Ascending aorta (tissue), 2 donors: ENCODE measurements at regions not wholly inside any gene's neighbourhood (a gene's known extent, or its start where the extent isn't known, plus 50 kb on each side); places are given as distances from the start of the nearest gene placed in this dataset.

Experiments used
- DNase-seq, 2 donors: peaks; one replicate each; pipeline ENCODE4 v3.0.0-alpha.2; 2019; ENCODE audit warnings: low spot score in 2 of 2
- H3K27ac ChIP-seq, 2 donors: fragments of 200-600 bp; sonication (generic); one replicate each; pipeline ENCODE4 v1.5.1; 2016 to 2017; ENCODE audit warnings: mild to moderate bottlenecking in 1 of 2
- H3K27me3 ChIP-seq: fragments of 200-600 bp; sonication (generic); one replicate; pipeline ENCODE4 v1.5.1; 2017
- H3K36me3 ChIP-seq, 2 donors: fragments of 200-600 bp; sonication (generic); one replicate each; pipeline ENCODE4 v1.5.1; 2016
- H3K4me1 ChIP-seq, 2 donors: fragments of 200-600 bp; sonication (generic); one replicate each; pipeline ENCODE4 v1.5.1; 2016 to 2017; ENCODE audit warnings: mild to moderate bottlenecking in 1 of 2
- H3K4me3 ChIP-seq, 2 donors: fragments of 200-600 bp; sonication (generic); one replicate each; pipeline ENCODE4 v1.5.1; 2016 to 2017; ENCODE audit warnings: mild to moderate bottlenecking in 1 of 2
- H3K9me3 ChIP-seq, 2 donors: fragments of 200-600 bp; sonication (generic); one replicate each; pipeline ENCODE4 v1.5.1; 2016
- CTCF ChIP-seq, 3 experiments: fragments of 200-600 bp in 2 of 3; fragments of 450-650 bp in 1 of 3; sonication (generic) in 2 of 3; IDR thresholded peaks; one replicate each; pipeline ENCODE4 v1.5.1; 2016 to 2019; ENCODE audit warnings: antibody characterized with exemption in 3 of 3, mild to moderate bottlenecking in 1 of 3, moderate library complexity in 1 of 3
- intact Hi-C: fragments of 100-400 bp; cut with DNase I; formaldehyde crosslinking; loops from one replicate; pipeline ENCODE4 v1.15.1; 2023

DNA sequence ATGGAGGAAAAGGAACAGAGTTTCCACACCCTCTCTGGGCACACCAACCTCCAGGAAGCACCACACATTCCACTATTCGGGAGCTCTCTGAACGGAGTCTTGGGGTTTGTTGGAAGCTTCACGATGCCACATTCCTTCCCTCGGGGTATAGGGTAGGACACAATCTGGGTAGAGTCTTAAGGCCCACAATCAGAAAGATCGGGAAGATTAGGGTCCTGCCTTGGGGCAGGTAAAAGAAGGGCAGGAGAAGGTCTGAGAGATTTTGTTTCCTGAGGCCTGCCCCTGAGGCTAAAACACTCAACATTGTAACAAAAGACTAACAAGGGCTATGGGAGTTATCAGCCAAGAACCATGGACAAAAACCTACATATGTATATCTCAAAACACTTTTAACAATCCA, 89.2 kb upstream of the RAP2B start:
- Histone ChIP-seq H3K4me3 (no peak overlapping the region), H3K4me1 (no peaks in the 10 kb centered on the region), H3K9me3 (no peaks in the 10 kb centered on the region), H3K27me3 (no peaks in the 10 kb centered on the region), H3K27ac (no peak overlapping the region), H3K36me3 (no peaks in the 10 kb centered on the region)
- intact Hi-C loops, result loop anchor here (5.0 kb wide), 1 partner anchor 49 kb away; no protein-coding TSS in a partner anchor
- no peak for TF ChIP-seq CTCF (IDR thresholded peaks at IDR 0.05)
- DNase-seq, result no peak

GRCh38 chr3:153073636-153074035, 88.4 kb upstream of the RAP2B start:
- Histone ChIP-seq H3K36me3 (no peaks in the 10 kb centered on the region), H3K27ac (no peak overlapping the region), H3K4me3 (no peak overlapping the region), H3K9me3 (no peaks in the 10 kb centered on the region), H3K27me3 (no peaks in the 10 kb centered on the region), H3K4me1 (no peaks in the 10 kb centered on the region)
- TF ChIP-seq CTCF (IDR thresholded peaks at IDR 0.05), result no peak
- DNase-seq, result no peak
- intact Hi-C loops, result loop anchor here (5.0 kb wide), 1 partner anchor 49 kb away; no protein-coding TSS in a partner anchor

DNA sequence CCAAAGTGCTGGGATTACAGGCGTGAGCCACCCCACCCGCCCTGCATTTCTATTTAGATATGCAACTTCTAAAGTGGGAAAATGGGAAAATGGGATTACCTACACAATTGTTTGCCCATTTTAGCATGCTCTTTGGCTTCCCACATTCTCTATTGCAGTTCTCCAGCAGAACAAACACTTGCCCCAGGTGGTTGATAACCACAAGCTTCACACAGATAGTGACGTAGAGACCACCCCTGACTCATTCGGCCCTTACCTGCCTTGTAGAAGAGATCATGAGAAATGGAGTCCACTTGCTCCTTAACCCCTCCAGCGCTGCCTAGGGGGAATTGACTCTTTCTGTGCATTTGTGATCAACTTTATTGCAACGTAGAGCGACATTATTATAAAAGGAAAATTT, 83.2 kb upstream of the RAP2B start:
- no peaks in the 10 kb centered on the region for H3K36me3 ChIP-seq
- no peaks in the 10 kb centered on the region for H3K4me1 ChIP-seq
- no peak overlapping the region for H3K4me3 ChIP-seq
- TF ChIP-seq CTCF (IDR thresholded peaks at IDR 0.05), result no peak
- H3K9me3 ChIP-seq, result no peaks in the 10 kb centered on the region
- H3K27ac ChIP-seq, result no peak overlapping the region
- no peaks in the 10 kb centered on the region for H3K27me3 ChIP-seq
- no peak for DNase-seq
- intact Hi-C loops, result no loop called here

GRCh38 chr3:153079386-153079785, 82.6 kb upstream of the RAP2B start:
- intact Hi-C loops, result no loop called here
- no peak for DNase-seq
- Histone ChIP-seq H3K27me3 (no peaks in the 10 kb centered on the region), H3K4me3 (no peak overlapping the region), H3K4me1 (no peaks in the 10 kb centered on the region), H3K9me3 (no peaks in the 10 kb centered on the region), H3K27ac (no peak overlapping the region), H3K36me3 (no peaks in the 10 kb centered on the region)
- TF ChIP-seq CTCF (IDR thresholded peaks at IDR 0.05), result no peak

GRCh38 chr3:153080778-153081240, 81.2 kb upstream of the RAP2B start:
- Histone ChIP-seq H3K27ac (no peak overlapping the region), H3K4me3 (no peak overlapping the region), H3K9me3 (no peaks in the 10 kb centered on the region), H3K36me3 (no peaks in the 10 kb centered on the region), H3K4me1 (no peaks in the 10 kb centered on the region), H3K27me3 (no peaks in the 10 kb centered on the region)
- TF ChIP-seq CTCF (IDR thresholded peaks at IDR 0.05), result no peak
- intact Hi-C loops, result no loop called here
- DNase-seq, result no peak

DNA sequence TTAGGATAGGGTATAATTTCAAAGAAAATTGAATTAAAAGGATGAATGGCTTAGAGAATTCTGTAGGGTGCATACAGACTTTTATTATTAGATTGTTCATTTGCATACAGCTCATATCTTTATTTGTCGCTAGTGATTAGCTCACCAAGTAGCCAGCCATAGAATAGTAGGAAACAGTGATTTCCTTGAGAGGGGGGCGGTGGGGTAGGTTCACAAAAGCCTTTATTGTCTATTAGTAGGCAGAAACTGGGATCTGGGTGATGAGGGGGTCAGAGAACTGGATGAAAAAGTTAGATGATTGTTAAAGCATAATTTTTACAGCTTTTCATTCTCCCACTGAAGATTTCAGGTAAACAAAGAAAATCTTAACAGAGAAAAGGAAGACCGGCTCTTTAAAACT, 77.6 kb upstream of the RAP2B start:
- Histone ChIP-seq H3K27me3 (no peaks in the 10 kb centered on the region), H3K4me3 (no peak overlapping the region), H3K4me1 (no peaks in the 10 kb centered on the region), H3K9me3 (no peaks in the 10 kb centered on the region), H3K27ac (no peak overlapping the region), H3K36me3 (no peaks in the 10 kb centered on the region)
- DNase-seq, result no peak
- TF ChIP-seq CTCF (IDR thresholded peaks at IDR 0.05), result no peak
- intact Hi-C loops, result no loop called here
